H1 (cell line): ENCODE measurements at regions not wholly inside any gene's neighbourhood (a gene's known extent, or its start where the extent isn't known, plus 50 kb on each side); places are given as distances from the start of the nearest gene placed in this dataset.

ENCODE experiments used
- CTCF ChIA-PET: fragments of 300-600 bp; sonication (Branson Sonifier 250); formaldehyde crosslinking; loops from one replicate; lab custom pipeline; 2021; ENCODE audit not compliant: partially characterized antibody; lab: Charles Lee
- POLR2A ChIA-PET: fragments of 300-600 bp; sonication (Branson Sonifier 250); formaldehyde crosslinking; loops from one replicate; lab custom pipeline; 2021; ENCODE audit warnings: inconsistent platforms; ENCODE audit not compliant: partially characterized antibody; lab: Charles Lee
- DNase-seq, 2 experiments: peaks; one replicate each; pipeline versions ENCODE4 v3.0.0 to v3.0.0-alpha.2; 2010 to 2022; ENCODE audit warnings: low spot score in 2 of 2, low read depth in 1 of 2, mixed read lengths in 1 of 2
- FAIRE-seq: peaks from 2 replicates; lab custom pipeline; 2011; peaks lifted over from hg19 to GRCh38; lab: Jason Lieb, UNC
- H2AFZ ChIP-seq: 2 replicates; pipeline ENCODE4 v1.8.1; 2012; ENCODE audit warnings: low read length, inconsistent platforms
- H2AK5ac ChIP-seq: 2 replicates; pipeline ENCODE4 v1.6.1; 2013; ENCODE audit warnings: low read depth, low read length
- H2BK120ac ChIP-seq: replicated peaks from 2 replicates; pipeline ENCODE3; 2013; ENCODE audit warnings: low read depth, low read length, inconsistent platforms
- H2BK12ac ChIP-seq: 2 replicates; pipeline ENCODE4 v1.6.1; 2013; ENCODE audit warnings: low read depth, low read length
- H2BK15ac ChIP-seq: 2 replicates; pipeline ENCODE4 v1.6.1; 2013; ENCODE audit warnings: low read length
- H2BK20ac ChIP-seq: 2 replicates; pipeline ENCODE4 v1.6.1; 2013; ENCODE audit warnings: low read length
- H2BK5ac ChIP-seq: 2 replicates; pipeline ENCODE4 v1.6.1; 2013; ENCODE audit warnings: low read depth, low read length
- H3K14ac ChIP-seq: 2 replicates; pipeline ENCODE4 v1.6.1; 2013; ENCODE audit warnings: inconsistent platforms; ENCODE audit not compliant: insufficient read length
- H3K18ac ChIP-seq: 2 replicates; pipeline ENCODE4 v1.6.1; 2013; ENCODE audit warnings: low read length; ENCODE audit errors: extremely low read depth
- H3K23ac ChIP-seq: 2 replicates; pipeline ENCODE4 v1.6.1; 2013; ENCODE audit warnings: inconsistent platforms; ENCODE audit not compliant: insufficient read length
- H3K23me2 ChIP-seq: 2 replicates; pipeline ENCODE4 v1.6.1; 2013; ENCODE audit warnings: low read depth, low read length
- H3K27ac ChIP-seq: 2 replicates; pipeline ENCODE4 v1.6.1; 2011; ENCODE audit warnings: low read depth, low read length, inconsistent platforms
- H3K27me3 ChIP-seq, 4 experiments: replicated peaks in 1 of 4; 1 replicate in 1 of 4; 2 replicates in 3 of 4; pipeline versions ENCODE4 v1.6.1 to v1.8.1; 2011 to 2013; ENCODE audit warnings: low read length in 3 of 4, mild to moderate bottlenecking in 3 of 4, inconsistent platforms in 2 of 4, mixed read lengths in 2 of 4, moderate library complexity in 1 of 4; ENCODE audit not compliant: control insufficient read depth in 3 of 4, insufficient read depth in 3 of 4; ENCODE audit errors: extremely low read depth in 1 of 4
- H3K36me3 ChIP-seq, 4 experiments: 2 replicates each; pipeline versions ENCODE4 v1.6.1 to v1.8.1; 2011 to 2013; ENCODE audit warnings: mild to moderate bottlenecking in 4 of 4, low read length in 3 of 4, moderate library complexity in 2 of 4, control low read depth in 1 of 4, inconsistent platforms in 1 of 4; ENCODE audit not compliant: insufficient read depth in 4 of 4, control insufficient read depth in 2 of 4
- H3K4ac ChIP-seq: replicated peaks from 2 replicates; pipeline ENCODE3; 2013; ENCODE audit warnings: low read length, low read depth, mixed read lengths, inconsistent platforms; ENCODE audit not compliant: insufficient read length
- H3K4me1 ChIP-seq, 4 experiments: replicated peaks in 1 of 4; 1 replicate in 1 of 4; 2 replicates in 3 of 4; pipeline versions ENCODE4 v1.6.1 to v1.8.1; 2011 to 2013; ENCODE audit warnings: low read length in 3 of 4, inconsistent platforms in 2 of 4, mixed read lengths in 1 of 4; ENCODE audit not compliant: insufficient read depth in 4 of 4, control insufficient read depth in 3 of 4
- H3K4me2 ChIP-seq, 2 experiments: 2 replicates each; pipeline versions ENCODE4 v1.6.1 to v1.8.1; 2011 to 2013; ENCODE audit warnings: low read depth in 2 of 2, low read length in 2 of 2, control low read depth in 1 of 2, inconsistent platforms in 1 of 2, mild to moderate bottlenecking in 1 of 2; ENCODE audit not compliant: insufficient read depth in 1 of 2
- H3K4me3 ChIP-seq, 4 experiments: fragments of 200-600, 300-600 bp in 1 of 4; sonication (generic), shearing (Covaris generic), sonication (Bioruptor Twin) in 1 of 4; 2 replicates each; pipeline versions ENCODE4 v1.5.1 to v1.8.1; 2011 to 2016; ENCODE audit warnings: low read length in 4 of 4, low read depth in 3 of 4, control low read depth in 2 of 4, inconsistent platforms in 2 of 4, mild to moderate bottlenecking in 2 of 4, mixed read lengths in 1 of 4, moderate library complexity in 1 of 4; ENCODE audit not compliant: insufficient read depth in 2 of 4; ENCODE audit errors: extremely low read depth in 1 of 4
- H3K56ac ChIP-seq: replicated peaks from 2 replicates; pipeline ENCODE3; 2013; ENCODE audit warnings: low read depth, mild to moderate bottlenecking, mixed read lengths, low read length, inconsistent platforms; ENCODE audit not compliant: insufficient read length
- H3K79me1 ChIP-seq: 2 replicates; pipeline ENCODE4 v1.6.1; 2013; ENCODE audit warnings: low read depth, low read length, control low read depth
- H3K79me2 ChIP-seq, 2 experiments: 2 replicates each; pipeline versions ENCODE4 v1.6.1 to v1.8.1; 2012 to 2013; ENCODE audit warnings: low read length in 2 of 2, mild to moderate bottlenecking in 2 of 2, inconsistent platforms in 1 of 2; ENCODE audit not compliant: insufficient read depth in 2 of 2, control insufficient read depth in 1 of 2
- H3K9ac ChIP-seq, 4 experiments: replicated peaks in 1 of 4; 1 replicate in 1 of 4; 2 replicates in 3 of 4; pipeline versions ENCODE4 v1.6.1 to v1.8.1; 2011 to 2013; ENCODE audit warnings: low read depth in 3 of 4, low read length in 3 of 4, control low read depth in 2 of 4, mild to moderate bottlenecking in 2 of 4, moderate library complexity in 2 of 4, inconsistent platforms in 1 of 4; ENCODE audit errors: extremely low read depth in 1 of 4
- H3K9me3 ChIP-seq, 2 experiments: 2 replicates each; pipeline versions ENCODE4 v1.6.1 to v1.8.1; 2012 to 2013; ENCODE audit warnings: mild to moderate bottlenecking in 2 of 2, moderate library complexity in 2 of 2, control low read depth in 1 of 2, inconsistent platforms in 1 of 2, low read depth in 1 of 2, low read length in 1 of 2, mixed read lengths in 1 of 2; ENCODE audit not compliant: insufficient read depth in 2 of 2
- H4K20me1 ChIP-seq, 2 experiments: replicated peaks in 1 of 2; 2 replicates each; pipeline versions ENCODE3 to v1.8.1; 2011 to 2013; ENCODE audit warnings: inconsistent platforms in 2 of 2, low read length in 2 of 2, mild to moderate bottlenecking in 1 of 2; ENCODE audit not compliant: insufficient read depth in 2 of 2, control insufficient read depth in 1 of 2
- H4K5ac ChIP-seq: 2 replicates; pipeline ENCODE4 v1.6.1; 2013; ENCODE audit warnings: low read length, low read depth, mixed read lengths, inconsistent platforms; ENCODE audit not compliant: insufficient read length
- H4K8ac ChIP-seq: 2 replicates; pipeline ENCODE4 v1.8.0; 2013; ENCODE audit warnings: mild to moderate bottlenecking, moderate library complexity, low read length, inconsistent platforms; ENCODE audit not compliant: insufficient read depth; ENCODE audit errors: extremely low read depth
- H4K91ac ChIP-seq: replicated peaks from 2 replicates; pipeline ENCODE3; 2013; ENCODE audit warnings: low read length, mixed read lengths, inconsistent platforms; ENCODE audit not compliant: insufficient read length
- ASH2L ChIP-seq: fragments of 200-600, 300-600 bp; sonication (generic); IDR thresholded peaks from one replicate; pipeline ENCODE4 v1.7.1; 2017; ENCODE audit warnings: low read length
- CBX5 ChIP-seq: fragments of 300-800, 300-1000 bp; sonication (generic); IDR thresholded peaks from 2 replicates; pipeline ENCODE4 v1.7.1; 2016; ENCODE audit warnings: antibody characterized with exemption, low read length, low read depth
- RBBP5 ChIP-seq: IDR thresholded peaks from 2 replicates; pipeline ENCODE4 v1.7.1; 2012; ENCODE audit warnings: low read depth, mild to moderate bottlenecking, inconsistent platforms, low read length, moderate library complexity, borderline replicate concordance
- SIN3A ChIP-seq, 2 experiments: IDR thresholded peaks in 1 of 2; conservative IDR thresholded peaks in 1 of 2; 2 replicates each; pipeline ENCODE4 v1.6.1; 2011 to 2012; ENCODE audit warnings: low read length in 2 of 2, improper control_type of control experiment in 1 of 2, low read depth in 1 of 2, mild to moderate bottlenecking in 1 of 2
- WGBS, 2 experiments: shearing (Covaris generic) in 1 of 2; methylation state at CpG; one replicate each; pipeline versions ENCODE4 v1.1.6 to v1.1.7; 2013 to 2015; ENCODE audit warnings: low lambda C conversion rate in 2 of 2, mixed read lengths in 2 of 2, inconsistent platforms in 1 of 2, low coverage in 1 of 2, missing lambda C conversion rate in 1 of 2; ENCODE audit not compliant: insufficient replicate concordance in 2 of 2, insufficient coverage in 1 of 2, insufficient read length in 1 of 2; ENCODE audit errors: extremely low coverage in 1 of 2, missing lambda C conversion rate in 1 of 2; 5-methylcytosine and 5-hydroxymethylcytosine counted together

DNA sequence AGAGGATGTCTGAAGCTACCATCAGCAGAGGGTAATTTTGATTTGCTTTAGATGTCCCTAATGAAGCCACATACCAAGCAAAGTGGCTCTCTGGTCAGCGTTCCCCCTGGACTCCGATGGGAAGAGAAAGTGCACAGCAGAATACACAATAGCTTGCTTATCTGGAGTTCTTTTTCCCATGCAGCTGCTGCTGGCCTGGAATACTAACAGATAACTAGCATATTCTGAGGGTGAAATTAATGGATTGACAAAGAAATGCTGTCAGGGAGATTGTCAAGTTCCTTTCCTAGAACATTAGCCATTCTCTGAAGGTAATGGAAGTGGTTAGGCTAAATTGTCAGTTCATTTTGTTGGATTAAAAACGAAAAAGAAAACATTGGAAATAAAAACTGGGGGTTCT, 391.3 kb downstream of the FLRT2 start:
- no peak overlapping the region for H3K9ac ChIP-seq
- H4K8ac ChIP-seq, result no peak overlapping the region
- no peaks in the 10 kb centered on the region for H3K79me2 ChIP-seq
- no peak overlapping the region for H2BK5ac ChIP-seq
- H3K79me1 ChIP-seq, result no peaks in the 10 kb centered on the region
- H3K23ac ChIP-seq, result no peak overlapping the region
- H3K36me3 ChIP-seq, result no peaks in the 10 kb centered on the region
- H3K27me3 ChIP-seq, result no peaks in the 10 kb centered on the region
- no peaks in the 10 kb centered on the region for H3K4me1 ChIP-seq
- no peak overlapping the region for H3K4ac ChIP-seq
- H3K23me2 ChIP-seq, result no peaks in the 10 kb centered on the region
- no peak overlapping the region for H3K4me3 ChIP-seq
- no peak overlapping the region for H3K27ac ChIP-seq
- FAIRE-seq, result no peak
- H2BK12ac ChIP-seq, result no peak overlapping the region
- H2BK15ac ChIP-seq, result no peak overlapping the region
- CTCF ChIA-PET, result no interaction called here
- H4K91ac ChIP-seq, result no peak overlapping the region
- H3K18ac ChIP-seq, result no peak overlapping the region
- H2AFZ ChIP-seq, result no peak overlapping the region
- no peaks in the 10 kb centered on the region for H4K20me1 ChIP-seq
- no peak overlapping the region for H2AK5ac ChIP-seq
- no peak overlapping the region for H3K14ac ChIP-seq
- WGBS, 2 experiments, result 97% methylated on average over 3 of the region's 3 CpGs; no CpG with 5 or more reads in 1 of the 2 experiments
- no peak overlapping the region for H2BK20ac ChIP-seq
- POLR2A ChIA-PET, result no interaction called here
- no peak overlapping the region for H3K56ac ChIP-seq
- H2BK120ac ChIP-seq, result no peak overlapping the region
- H4K5ac ChIP-seq, result no peak overlapping the region
- TF ChIP-seq ASH2L (no peak), RBBP5 (no peak), SIN3A (conservative IDR thresholded peaks at IDR 0.05 in 1 of 2, IDR thresholded peaks at IDR 0.05 in 1 of 2; ENCODE audit: low read depth in 1 of 2, low read length in 2 of 2) (no peak), CBX5 (no peak)
- H3K4me2 ChIP-seq, result no peak overlapping the region
- DNase-seq, result no peak
- H3K9me3 ChIP-seq, result no peaks in the 10 kb centered on the region
